K562 (cell line): ENCODE measurements at regions not wholly inside any gene's neighbourhood (a gene's known extent, or its start where the extent isn't known, plus 50 kb on each side); places are given as distances from the start of the nearest gene placed in this dataset.

Source experiments
- ATAC-seq: fragments of 200-7000 bp; cut with Tn5 transposase; 3 replicates; pipeline ENCODE4 v1.9.1; 2020; ENCODE audit warnings: moderate library complexity
- BruUV-seq: library from RNA; stranded (reverse); fragments of 400-500 nt; replicated peaks from 2 replicates; lab custom pipeline; 2021; lab: Mats Ljungman, UMichigan
- CTCF ChIA-PET: fragments of 300-600 bp; formaldehyde crosslinking; extraction: SDS; loops from one replicate; lab custom pipeline; 2021; ENCODE audit warnings: low intra/inter-chr PET ratio; lab: Yijun Ruan, JAX
- POLR2A ChIA-PET: fragments of 300-600, 350-650 bp; sonication (Branson Sonifier 250); formaldehyde crosslinking; extraction: SDS; loops from one replicate; lab custom pipeline; 2021; ENCODE audit warnings: antibody characterized with exemption, inconsistent platforms; lab: Yijun Ruan, JAX
- DNase-seq, 4 experiments: peaks; one replicate each; pipeline versions ENCODE4 v3.0.0 to v3.0.0-alpha.2; 2011 to 2018; ENCODE audit warnings: low spot score in 3 of 4, mixed read lengths in 3 of 4; ENCODE audit errors: extremely low read depth in 1 of 4
- FAIRE-seq: peaks from 2 replicates; lab custom pipeline; 2011; peaks lifted over from hg19 to GRCh38; lab: Jason Lieb, UNC
- H2AFZ ChIP-seq: 2 replicates; pipeline ENCODE4 v1.6.0; 2011; ENCODE audit warnings: low read depth, low read length, control low read depth, inconsistent platforms
- H3K27ac ChIP-seq: fragments of 200-600 bp; 3 replicates; pipeline ENCODE4 v1.8.0; 2011; ENCODE audit warnings: low read depth, mild to moderate bottlenecking, control low read depth, inconsistent platforms, low read length, moderate library complexity, mixed read lengths; ENCODE audit errors: extremely low read depth
- H3K27me3 ChIP-seq, 2 experiments: fragments of 300-600 bp in 1 of 2; 2 replicates in 1 of 2; 3 replicates in 1 of 2; pipeline versions ENCODE4 v1.6.0 to v1.8.0; 2011; ENCODE audit warnings: inconsistent platforms in 2 of 2, low read length in 2 of 2, mild to moderate bottlenecking in 1 of 2, mixed read lengths in 1 of 2, moderate library complexity in 1 of 2; ENCODE audit not compliant: control insufficient read depth in 2 of 2, insufficient read depth in 2 of 2
- H3K36me3 ChIP-seq: fragments of 300-600 bp; 3 replicates; pipeline ENCODE4 v1.8.0; 2011; ENCODE audit warnings: mild to moderate bottlenecking, low read length, inconsistent platforms; ENCODE audit not compliant: control insufficient read depth, insufficient read depth
- H3K4me1 ChIP-seq, 2 experiments: fragments of 200-600 bp in 1 of 2; replicated peaks in 1 of 2; 2 replicates in 1 of 2; 3 replicates in 1 of 2; pipeline versions ENCODE4 v1.5.1 to v1.8.0; 2011; ENCODE audit warnings: inconsistent platforms in 2 of 2, low read length in 2 of 2, mild to moderate bottlenecking in 1 of 2, mixed read lengths in 1 of 2, moderate library complexity in 1 of 2; ENCODE audit not compliant: control insufficient read depth in 2 of 2, insufficient read depth in 2 of 2
- H3K4me2 ChIP-seq: 2 replicates; pipeline ENCODE4 v1.6.1; 2011; ENCODE audit warnings: low read length, control low read depth, inconsistent platforms, mixed read lengths; ENCODE audit not compliant: insufficient read depth
- H3K4me3 ChIP-seq: fragments of 200-600 bp; sonication (generic), shearing (Covaris generic); 2 replicates; pipeline ENCODE4 v1.5.1; 2016; ENCODE audit warnings: control low read depth, inconsistent platforms
- H3K79me2 ChIP-seq: fragments of 200-600 bp; 3 replicates; pipeline ENCODE4 v1.8.0; 2011; ENCODE audit warnings: low read length, inconsistent platforms; ENCODE audit not compliant: control insufficient read depth, insufficient read depth
- H3K9ac ChIP-seq, 2 experiments: 2 replicates each; pipeline versions ENCODE4 v1.6.0 to v1.6.1; 2011; ENCODE audit warnings: low read depth in 2 of 2, low read length in 2 of 2, control low read depth in 1 of 2, inconsistent platforms in 1 of 2, mild to moderate bottlenecking in 1 of 2, mixed read lengths in 1 of 2; ENCODE audit not compliant: insufficient read depth in 1 of 2
- H3K9me1 ChIP-seq: one replicate; pipeline ENCODE4 v1.6.0; 2011; ENCODE audit warnings: inconsistent platforms, mild to moderate bottlenecking, low read length, moderate library complexity; ENCODE audit not compliant: control insufficient read depth, insufficient read depth
- H3K9me3 ChIP-seq: replicated peaks from 2 replicates; pipeline ENCODE4 v1.5.1; 2011; ENCODE audit warnings: low read depth, low read length, inconsistent platforms; ENCODE audit not compliant: control insufficient read depth, insufficient read depth
- H4K20me1 ChIP-seq: replicated peaks from 2 replicates; pipeline ENCODE4 v1.6.1; 2011; ENCODE audit warnings: low read length, inconsistent platforms, mixed read lengths; ENCODE audit not compliant: control insufficient read depth, insufficient read depth
- ZNF717 ChIP-seq: fragments of 250-450 bp; sonication (Bioruptor Pico); IDR thresholded peaks from 2 replicates; pipeline ENCODE4 v1.5.0; 2021
- WGBS: fragments of 100-300 bp; shearing (Covaris generic); methylation state at CpG from one replicate; pipeline ENCODE4 v1.1.6; 2016; ENCODE audit warnings: low coverage, mixed read lengths; ENCODE audit not compliant: insufficient coverage; ENCODE audit errors: missing lambda C conversion rate; 5-methylcytosine and 5-hydroxymethylcytosine counted together
- in situ Hi-C: fragments of 300-500 bp; cut with MboI; formaldehyde crosslinking; loops from 4 replicates; pipeline ENCODE4 v1.15.0; 2018; ENCODE audit warnings: inconsistent platforms, mixed read lengths
- intact Hi-C: fragments of 100-400 bp; cut with micrococcal nuclease; formaldehyde crosslinking; loops from 2 replicates; pipeline ENCODE4 v1.14.2; 2022
- TF ChIP-seq, protein P1 (sequence below), 3 experiments: IDR thresholded peaks in 2 of 3; conservative IDR thresholded peaks in 1 of 3; 2 replicates each; pipeline ENCODE4 v1.5.1; 2011 to 2012; ENCODE audit warnings: low read length in 3 of 3, mild to moderate bottlenecking in 3 of 3, control low read depth in 2 of 3, improper control_type of control experiment in 1 of 3, inconsistent platforms in 1 of 3, low read depth in 1 of 3, mixed read lengths in 1 of 3, moderate library complexity in 1 of 3; ENCODE audit not compliant: insufficient read depth in 2 of 3

DNA sequence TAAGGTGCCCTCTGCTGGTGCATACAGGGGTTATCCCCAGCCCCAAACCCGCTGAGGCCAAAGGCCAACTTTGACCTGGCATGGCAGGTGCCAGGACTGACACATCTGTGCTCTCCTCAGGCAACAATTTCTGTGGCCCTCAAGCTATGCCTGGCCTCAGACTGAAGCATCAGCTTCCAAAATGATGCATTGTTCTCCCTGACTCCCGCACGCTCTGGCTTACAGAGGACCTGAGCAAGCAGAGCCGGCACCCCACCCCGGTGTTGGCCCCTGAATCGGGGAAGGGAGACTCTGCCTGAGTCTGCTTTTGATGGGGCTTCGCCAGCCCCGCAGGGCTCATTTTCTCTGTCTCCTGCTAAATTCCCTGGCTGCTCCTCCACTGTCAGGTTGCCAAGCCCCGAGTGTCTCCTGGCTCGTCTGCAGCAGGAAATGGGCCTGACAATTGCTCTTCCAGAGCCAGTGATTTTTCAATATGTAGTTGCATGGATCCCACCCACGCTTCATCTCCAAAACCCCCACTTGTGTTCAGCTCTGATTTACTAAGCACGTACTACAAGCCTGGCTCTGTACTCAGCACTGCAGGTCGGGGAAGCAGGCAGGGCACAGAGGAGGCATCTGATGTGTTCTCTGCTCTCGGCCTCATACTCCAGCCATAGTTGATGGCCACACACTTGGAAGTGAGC is 126.1 kb downstream of the SLC38A6 start:
- 70% methylated on average over 12 of the region's 14 CpGs for WGBS
- Histone ChIP-seq H4K20me1 (no peaks in the 10 kb centered on the region), H3K79me2 (no peaks in the 10 kb centered on the region), H3K9ac (no peak overlapping the region; a peak in 1 of 4 replicates), H3K4me2 (no peak overlapping the region), H3K9me1 (no peaks in the 10 kb centered on the region), H3K9me3 (no peaks in the 10 kb centered on the region), H3K36me3 (no peaks in the 10 kb centered on the region; the same call in 2 of the 3 replicates), H2AFZ (no peak overlapping the region), H3K27me3 (no peaks in the 10 kb centered on the region), H3K27ac (no peak overlapping the region), H3K4me1 (peaks cover 9 to 26% of the 10 kb centered on the region in 2 experiments; a peak in 4 of 5 replicates), H3K4me3 (no peak overlapping the region)
- CTCF ChIA-PET = no interaction called here
- no TSS peak for BruUV-seq
- POLR2A ChIA-PET = no interaction called here
- DNase-seq (no peak), ATAC-seq (no peak), FAIRE-seq (no peak)
- in situ Hi-C loops = no loop called here
- TF ChIP-seq, protein P1, sequence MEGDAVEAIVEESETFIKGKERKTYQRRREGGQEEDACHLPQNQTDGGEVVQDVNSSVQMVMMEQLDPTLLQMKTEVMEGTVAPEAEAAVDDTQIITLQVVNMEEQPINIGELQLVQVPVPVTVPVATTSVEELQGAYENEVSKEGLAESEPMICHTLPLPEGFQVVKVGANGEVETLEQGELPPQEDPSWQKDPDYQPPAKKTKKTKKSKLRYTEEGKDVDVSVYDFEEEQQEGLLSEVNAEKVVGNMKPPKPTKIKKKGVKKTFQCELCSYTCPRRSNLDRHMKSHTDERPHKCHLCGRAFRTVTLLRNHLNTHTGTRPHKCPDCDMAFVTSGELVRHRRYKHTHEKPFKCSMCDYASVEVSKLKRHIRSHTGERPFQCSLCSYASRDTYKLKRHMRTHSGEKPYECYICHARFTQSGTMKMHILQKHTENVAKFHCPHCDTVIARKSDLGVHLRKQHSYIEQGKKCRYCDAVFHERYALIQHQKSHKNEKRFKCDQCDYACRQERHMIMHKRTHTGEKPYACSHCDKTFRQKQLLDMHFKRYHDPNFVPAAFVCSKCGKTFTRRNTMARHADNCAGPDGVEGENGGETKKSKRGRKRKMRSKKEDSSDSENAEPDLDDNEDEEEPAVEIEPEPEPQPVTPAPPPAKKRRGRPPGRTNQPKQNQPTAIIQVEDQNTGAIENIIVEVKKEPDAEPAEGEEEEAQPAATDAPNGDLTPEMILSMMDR (IDR thresholded peaks at IDR 0.05 in 2 of 3, conservative IDR thresholded peaks at IDR 0.05 in 1 of 3; ENCODE audit: insufficient read depth in 2 of 3, low read depth in 1 of 3, low read length in 3 of 3) = peak in 2 of 3 experiments; percentile 15 to 21; a peak in 1 of 6 replicates
- TF ChIP-seq ZNF717 (CRISPR knock-in tag) = no peak
- intact Hi-C loops = no loop called here
